ENCODE measurements at regions not wholly inside any gene's neighbourhood (a gene's known extent, or its start where the extent isn't known, plus 50 kb on each side); places are given as distances from the start of the nearest gene placed in this dataset.
"Not testable (repeated sequence)": the region's sequence is repeated elsewhere in the genome, so short reads cannot be mapped to it uniquely, and the experiment has no call there.

GRCh38 chr15:39499042-39499441 is 81.8 kb upstream of the THBS1 start:
- DNase-seq, result no peak

DNA sequence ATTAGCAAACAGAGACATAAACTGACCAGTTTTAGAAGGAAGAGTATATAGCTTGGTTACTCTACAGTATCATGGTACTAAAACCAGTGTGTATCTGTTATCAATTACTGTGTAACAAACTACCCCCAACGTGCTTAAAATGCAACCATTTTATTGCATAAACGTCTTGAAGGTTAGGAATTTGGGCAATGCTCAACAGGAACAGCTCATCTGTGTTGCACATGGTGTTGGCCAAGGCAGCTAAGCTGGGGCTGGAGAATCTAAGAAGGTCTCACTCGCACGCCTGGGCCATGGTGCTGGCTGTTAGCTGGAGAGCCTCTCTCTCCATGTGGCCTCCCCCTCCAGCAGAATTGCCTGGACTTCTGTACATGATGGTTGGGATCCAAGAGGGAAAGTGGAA is 81.2 kb upstream of the THBS1 start:
- DNase-seq, result no peak

DNA sequence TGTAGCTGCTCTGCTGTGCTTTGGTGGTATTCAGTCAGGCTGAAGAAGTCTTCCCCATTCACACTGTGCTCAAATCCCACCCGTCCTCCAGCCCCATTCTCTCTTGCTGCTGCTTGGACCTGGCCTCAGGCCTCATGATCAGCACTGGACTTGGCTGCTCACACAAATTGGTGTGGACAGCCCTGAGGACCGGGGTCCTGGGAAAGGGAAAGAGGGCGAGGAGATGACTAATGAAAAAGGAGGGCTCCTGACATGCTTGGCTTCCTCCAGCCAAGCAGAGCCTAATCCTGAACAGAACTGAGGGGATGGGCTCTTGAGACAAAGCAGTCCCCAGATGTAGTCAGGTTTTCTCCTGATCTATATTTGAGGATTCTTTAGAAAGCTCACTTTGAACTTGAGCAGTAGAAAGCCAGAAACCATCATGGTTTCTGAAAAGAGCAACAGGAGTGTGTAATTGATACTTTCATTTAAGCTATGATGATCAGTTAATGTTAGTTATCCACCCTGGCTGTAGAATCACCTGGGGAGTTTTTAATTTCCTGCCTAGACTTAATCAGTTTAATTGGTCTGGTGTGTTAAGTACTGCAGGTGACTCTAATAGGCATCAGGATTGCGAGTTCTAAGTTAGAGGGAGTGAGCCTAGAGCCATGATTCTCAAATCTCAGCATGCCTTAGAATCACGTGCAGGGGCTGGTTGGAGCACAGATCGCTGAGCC is 79.4 kb upstream of the THBS1 start:
- no peak for DNase-seq

- no peak for DNase-seq
Observed at GRCh38 chr15:39502082-39502447, 78.8 kb upstream of the THBS1 start.

DNA sequence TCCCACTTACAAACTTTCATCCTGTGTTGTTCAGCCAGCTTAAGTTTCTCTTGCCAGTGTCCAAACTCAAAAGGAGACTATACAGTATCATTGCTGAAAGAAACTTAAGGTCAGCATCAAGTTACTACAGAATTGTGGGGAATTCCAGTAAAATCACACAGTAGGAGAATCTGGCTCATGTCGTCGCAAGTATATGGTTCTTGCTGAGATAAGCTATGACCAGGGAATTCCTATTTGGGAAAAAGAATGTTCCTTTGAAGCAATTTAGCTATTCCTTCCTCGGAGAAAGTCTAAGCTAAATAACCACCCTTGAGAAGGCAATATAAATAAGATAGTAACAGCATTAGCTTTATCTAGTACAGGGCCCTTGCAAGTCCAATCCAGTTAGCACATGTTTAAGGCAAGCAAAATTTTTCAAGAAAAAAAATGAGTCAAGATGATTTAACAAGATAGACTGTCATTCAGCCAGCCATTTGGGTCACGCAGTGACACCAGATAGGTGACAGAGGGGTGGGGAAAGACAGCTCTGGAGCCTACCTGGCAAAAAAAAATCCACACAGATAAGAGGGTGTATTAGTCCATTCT is 78.2 kb upstream of the THBS1 start:
- DNase-seq, result no peak

GRCh38 chr15:39503526-39503925 is 77.4 kb upstream of the THBS1 start:
- DNase-seq, result no peak

GRCh38 chr15:39504808-39505207 is 76.1 kb upstream of the THBS1 start:
- no peak for DNase-seq

GRCh38 chr15:39506146-39506545 is 74.7 kb upstream of the THBS1 start:
- DNase-seq, result no peak

- no peak for DNase-seq
Observed at GRCh38 chr15:39508536-39508935, 72.3 kb upstream of the THBS1 start.

DNA sequence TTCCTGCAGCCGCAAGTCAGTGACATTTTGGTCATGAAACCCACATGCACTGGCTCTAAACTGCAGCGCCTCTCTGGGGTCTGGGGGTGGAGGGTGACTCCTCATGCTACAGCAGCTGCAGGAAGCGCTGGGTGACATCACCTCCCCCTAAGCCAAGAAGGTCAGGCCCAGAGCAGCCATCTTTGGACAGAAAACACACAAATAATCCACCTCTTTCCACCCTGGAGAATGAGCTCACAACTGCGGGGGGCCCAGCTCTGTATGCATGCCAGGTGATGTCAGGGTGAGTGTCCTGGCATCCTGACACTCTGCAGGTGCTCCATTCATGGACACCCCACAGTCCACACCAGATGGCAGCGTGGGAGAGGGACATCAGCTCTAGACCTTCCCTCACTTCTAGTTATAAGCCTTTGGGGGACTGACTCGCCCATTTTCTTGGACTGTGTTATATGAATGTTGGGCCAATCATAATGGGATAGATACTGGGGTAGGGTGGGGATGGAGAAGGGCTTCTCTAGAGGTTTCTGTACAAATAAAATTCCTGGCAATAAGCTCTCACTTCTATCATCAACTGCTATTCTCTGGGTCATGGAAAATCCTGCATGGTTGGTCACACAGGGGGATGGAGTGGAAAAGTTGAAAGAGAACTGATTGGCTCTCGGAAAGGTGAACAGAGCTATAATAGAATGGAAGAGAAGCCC is 70.7 kb upstream of the THBS1 start:
- no peak for DNase-seq

GRCh38 chr15:39511000-39511915 is 69.6 kb upstream of the THBS1 start:
- DNase-seq, result no peak

DNA sequence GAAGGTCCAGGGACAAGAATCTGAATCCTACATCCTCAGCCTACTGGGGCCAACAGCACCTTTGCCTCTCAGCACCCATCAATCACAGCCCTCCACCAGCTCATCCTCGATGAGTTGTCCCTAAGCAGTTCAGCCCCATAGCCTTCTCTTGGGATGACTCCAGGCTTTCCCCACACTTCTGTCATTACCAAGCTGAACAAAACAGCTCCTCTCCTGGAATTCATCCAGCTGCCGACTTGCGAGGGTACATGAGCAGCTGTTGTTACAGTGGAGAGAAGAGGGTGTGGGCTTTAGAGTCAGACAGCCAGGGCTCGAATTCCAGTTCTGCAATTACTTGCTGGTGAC is 69.0 kb upstream of the THBS1 start:
- peak; percentile 63 for DNase-seq

DNA sequence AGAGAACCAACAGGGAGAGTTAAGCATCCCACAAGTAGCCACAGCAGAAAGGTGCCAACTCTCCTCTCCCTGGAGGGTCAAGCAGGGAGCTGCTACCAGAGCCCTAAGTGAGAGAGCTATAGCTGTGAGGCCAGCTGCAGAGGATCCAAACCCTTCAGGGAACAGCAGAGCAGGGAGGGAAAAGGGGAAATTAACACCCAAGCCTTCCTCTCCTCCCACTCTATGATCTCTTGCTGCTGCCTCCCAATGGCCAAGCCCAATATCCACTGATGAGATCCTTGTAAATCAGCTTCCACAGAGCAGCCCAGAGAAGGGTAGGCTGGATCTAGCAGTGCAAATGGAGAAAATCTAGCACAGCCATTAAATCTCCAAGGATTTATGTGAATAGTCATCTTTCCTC is 68.2 kb upstream of the THBS1 start:
- no peak for DNase-seq

GRCh38 chr15:39513936-39514335 is 66.9 kb upstream of the THBS1 start:
- no peak for DNase-seq

GRCh38 chr15:39514933-39515332 is 65.9 kb upstream of the THBS1 start:
- no peak for DNase-seq

- DNase-seq, result no peak
Observed at GRCh38 chr15:39515765-39516164, 65.1 kb upstream of the THBS1 start.

- no peak for DNase-seq
Observed at GRCh38 chr15:39517122-39517855, 63.6 kb upstream of the THBS1 start.

DNA sequence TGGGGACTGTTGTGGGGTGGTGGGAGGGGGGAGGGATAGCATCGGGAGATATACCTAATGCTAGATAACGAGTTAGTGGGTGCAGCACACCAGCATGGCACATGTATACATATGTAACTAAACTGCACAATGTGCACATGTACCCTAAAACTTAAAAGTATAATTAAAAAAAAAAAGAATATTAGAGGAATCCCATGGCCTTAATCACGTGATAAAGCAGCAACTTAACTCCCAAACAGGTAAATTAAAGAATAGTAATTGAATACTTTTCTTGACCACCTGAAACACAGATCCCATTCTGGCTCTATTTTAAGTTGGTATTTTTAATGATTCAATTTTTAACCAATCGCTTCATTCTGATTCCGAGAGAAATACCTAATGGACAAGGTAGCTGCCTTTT is 56.9 kb upstream of the THBS1 start:
- DNase-seq, result not testable (repeated sequence)

DNA sequence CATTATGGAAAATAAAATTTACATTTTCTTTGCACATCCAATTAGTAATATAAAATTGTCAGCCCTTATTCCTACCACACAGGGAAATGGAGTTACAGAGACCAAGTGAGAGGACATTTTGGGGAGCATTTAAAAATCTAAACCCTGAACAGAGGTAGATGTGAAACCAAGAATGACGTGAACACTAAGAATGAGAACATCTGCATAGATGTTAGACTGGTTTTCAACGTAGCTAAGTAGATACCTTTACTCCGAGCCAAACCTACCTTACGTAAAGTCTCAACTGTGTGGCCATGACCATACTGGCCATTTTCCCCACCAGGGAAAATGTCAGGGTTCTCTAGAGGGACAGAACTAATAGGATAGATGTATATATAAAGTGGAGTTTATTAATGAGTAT is 51.4 kb upstream of the THBS1 start:
- no peak for DNase-seq

GRCh38 chr15:39530480-39531342 is 50.2 kb upstream of the THBS1 start:
- no peak for DNase-seq
